ENCODE measurements at regions not wholly inside any gene's neighbourhood (a gene's known extent, or its start where the extent isn't known, plus 50 kb on each side); places are given as distances from the start of the nearest gene placed in this dataset.

- Histone ChIP-seq H3K9ac (ENCODE audit: low read depth, low read length) (no peak overlapping the region), H3K27me3 (ENCODE audit: insufficient read depth, low read length) (no peaks in the 10 kb centered on the region), H3K4me3 (ENCODE audit: low read length) (no peak overlapping the region), H3K4me1 (ENCODE audit: insufficient read depth, low read length) (no peaks in the 10 kb centered on the region), H3K9me3 (ENCODE audit: insufficient read depth, low read depth, low read length) (no peaks in the 10 kb centered on the region; the same call in 1 of the 2 replicates), H3K36me3 (ENCODE audit: insufficient read depth, low read depth, low read length) (no peaks in the 10 kb centered on the region), H3K27ac (ENCODE audit: low read length) (no peak overlapping the region)
These were observed 617.9 kb upstream of the PHF14 start for GRCh38 chr7:10355816-10356215.

- no peak overlapping the region for H3K27ac ChIP-seq (ENCODE audit: low read length)
- no peaks in the 10 kb centered on the region for H3K27me3 ChIP-seq (ENCODE audit: insufficient read depth, low read length)
- no peak overlapping the region for H3K9ac ChIP-seq (ENCODE audit: low read depth, low read length)
- no peaks in the 10 kb centered on the region for H3K36me3 ChIP-seq (ENCODE audit: insufficient read depth, low read depth, low read length)
- no peaks in the 10 kb centered on the region; the same call in 1 of the 2 replicates for H3K9me3 ChIP-seq (ENCODE audit: insufficient read depth, low read depth, low read length)
- H3K4me1 ChIP-seq (ENCODE audit: insufficient read depth, low read length) = no peaks in the 10 kb centered on the region
- H3K4me3 ChIP-seq (ENCODE audit: low read length) = no peak overlapping the region
These were observed 613.6 kb upstream of the PHF14 start for GRCh38 chr7:10360050-10360449.

GRCh38 chr7:10401793-10402192 lies 571.9 kb upstream of the PHF14 start:
- H3K9me3 ChIP-seq (ENCODE audit: insufficient read depth, low read depth, low read length) = peaks cover 28% of the 10 kb centered on the region
- no peak overlapping the region for H3K9ac ChIP-seq (ENCODE audit: low read depth, low read length)
- no peaks in the 10 kb centered on the region for H3K36me3 ChIP-seq (ENCODE audit: insufficient read depth, low read depth, low read length)
- H3K4me1 ChIP-seq (ENCODE audit: insufficient read depth, low read length) = no peaks in the 10 kb centered on the region
- no peaks in the 10 kb centered on the region for H3K27me3 ChIP-seq (ENCODE audit: insufficient read depth, low read length)
- H3K4me3 ChIP-seq (ENCODE audit: low read length) = no peak overlapping the region
- no peak overlapping the region for H3K27ac ChIP-seq (ENCODE audit: low read length)

GRCh38 chr7:10412422-10413019 lies 561.2 kb upstream of the PHF14 start:
- Histone ChIP-seq H3K4me1 (ENCODE audit: insufficient read depth, low read length) (peaks cover under 1% of the 10 kb centered on the region; the same call in 1 of the 2 replicates), H3K9me3 (ENCODE audit: insufficient read depth, low read depth, low read length) (no peaks in the 10 kb centered on the region), H3K27ac (ENCODE audit: low read length) (no peak overlapping the region), H3K27me3 (ENCODE audit: insufficient read depth, low read length) (no peaks in the 10 kb centered on the region), H3K4me3 (ENCODE audit: low read length) (no peak overlapping the region), H3K9ac (ENCODE audit: low read depth, low read length) (no peak overlapping the region), H3K36me3 (ENCODE audit: insufficient read depth, low read depth, low read length) (no peaks in the 10 kb centered on the region)

- no peaks in the 10 kb centered on the region for H3K27me3 ChIP-seq (ENCODE audit: insufficient read depth, low read length)
- no peak overlapping the region for H3K4me3 ChIP-seq (ENCODE audit: low read length)
- no peaks in the 10 kb centered on the region for H3K9me3 ChIP-seq (ENCODE audit: insufficient read depth, low read depth, low read length)
- H3K36me3 ChIP-seq (ENCODE audit: insufficient read depth, low read depth, low read length) = no peaks in the 10 kb centered on the region
- H3K9ac ChIP-seq (ENCODE audit: low read depth, low read length) = no peak overlapping the region
- H3K27ac ChIP-seq (ENCODE audit: low read length) = no peak overlapping the region
- peaks cover 2% of the 10 kb centered on the region; the same call in 1 of the 2 replicates for H3K4me1 ChIP-seq (ENCODE audit: insufficient read depth, low read length)
These were observed 554.7 kb upstream of the PHF14 start for GRCh38 chr7:10418985-10419384.

GRCh38 chr7:10429031-10429430 lies 544.6 kb upstream of the PHF14 start:
- Histone ChIP-seq H3K4me3 (ENCODE audit: low read length) (no peak overlapping the region), H3K9me3 (ENCODE audit: insufficient read depth, low read depth, low read length) (no peaks in the 10 kb centered on the region), H3K27me3 (ENCODE audit: insufficient read depth, low read length) (no peaks in the 10 kb centered on the region), H3K9ac (ENCODE audit: low read depth, low read length) (no peak overlapping the region), H3K27ac (ENCODE audit: low read length) (no peak overlapping the region), H3K4me1 (ENCODE audit: insufficient read depth, low read length) (no peaks in the 10 kb centered on the region), H3K36me3 (ENCODE audit: insufficient read depth, low read depth, low read length) (no peaks in the 10 kb centered on the region)

GRCh38 chr7:10429511-10429910 lies 544.2 kb upstream of the PHF14 start:
- H3K9me3 ChIP-seq (ENCODE audit: insufficient read depth, low read depth, low read length) = no peaks in the 10 kb centered on the region
- H3K27me3 ChIP-seq (ENCODE audit: insufficient read depth, low read length) = no peaks in the 10 kb centered on the region
- H3K4me3 ChIP-seq (ENCODE audit: low read length) = no peak overlapping the region
- no peaks in the 10 kb centered on the region for H3K36me3 ChIP-seq (ENCODE audit: insufficient read depth, low read depth, low read length)
- H3K9ac ChIP-seq (ENCODE audit: low read depth, low read length) = 0 out of 2 replicates have a peak overlapping the region, but pooled peaks have one; percentile 8
- no peaks in the 10 kb centered on the region for H3K4me1 ChIP-seq (ENCODE audit: insufficient read depth, low read length)
- H3K27ac ChIP-seq (ENCODE audit: low read length) = no peak overlapping the region

- Histone ChIP-seq H3K4me1 (ENCODE audit: insufficient read depth, low read length) (no peaks in the 10 kb centered on the region), H3K4me3 (ENCODE audit: low read length) (no peak overlapping the region), H3K9ac (ENCODE audit: low read depth, low read length) (no peak overlapping the region), H3K27ac (ENCODE audit: low read length) (no peak overlapping the region), H3K27me3 (ENCODE audit: insufficient read depth, low read length) (no peaks in the 10 kb centered on the region), H3K36me3 (ENCODE audit: insufficient read depth, low read depth, low read length) (no peaks in the 10 kb centered on the region), H3K9me3 (ENCODE audit: insufficient read depth, low read depth, low read length) (no peaks in the 10 kb centered on the region)
These were observed 537.4 kb upstream of the PHF14 start for GRCh38 chr7:10436302-10436701.

- H3K27me3 ChIP-seq (ENCODE audit: insufficient read depth, low read length) = no peaks in the 10 kb centered on the region
- H3K4me3 ChIP-seq (ENCODE audit: low read length) = no peak overlapping the region
- H3K4me1 ChIP-seq (ENCODE audit: insufficient read depth, low read length) = no peaks in the 10 kb centered on the region
- no peak overlapping the region for H3K9ac ChIP-seq (ENCODE audit: low read depth, low read length)
- H3K9me3 ChIP-seq (ENCODE audit: insufficient read depth, low read depth, low read length) = no peaks in the 10 kb centered on the region
- no peak overlapping the region for H3K27ac ChIP-seq (ENCODE audit: low read length)
- H3K36me3 ChIP-seq (ENCODE audit: insufficient read depth, low read depth, low read length) = no peaks in the 10 kb centered on the region
These were observed 534.6 kb upstream of the PHF14 start for GRCh38 chr7:10439027-10439426.

- no peaks in the 10 kb centered on the region for H3K36me3 ChIP-seq (ENCODE audit: insufficient read depth, low read depth, low read length)
- no peak overlapping the region for H3K27ac ChIP-seq (ENCODE audit: low read length)
- no peaks in the 10 kb centered on the region for H3K4me1 ChIP-seq (ENCODE audit: insufficient read depth, low read length)
- no peaks in the 10 kb centered on the region for H3K27me3 ChIP-seq (ENCODE audit: insufficient read depth, low read length)
- H3K4me3 ChIP-seq (ENCODE audit: low read length) = no peak overlapping the region
- peaks cover 9% of the 10 kb centered on the region; the same call in 1 of the 2 replicates for H3K9me3 ChIP-seq (ENCODE audit: insufficient read depth, low read depth, low read length)
- no peak overlapping the region for H3K9ac ChIP-seq (ENCODE audit: low read depth, low read length)
These were observed 517.7 kb upstream of the PHF14 start for GRCh38 chr7:10455936-10456335.

GRCh38 chr7:10460474-10460873 lies 513.2 kb upstream of the PHF14 start:
- H3K36me3 ChIP-seq (ENCODE audit: insufficient read depth, low read depth, low read length) = no peaks in the 10 kb centered on the region
- no peak overlapping the region for H3K4me3 ChIP-seq (ENCODE audit: low read length)
- no peaks in the 10 kb centered on the region for H3K4me1 ChIP-seq (ENCODE audit: insufficient read depth, low read length)
- no peak overlapping the region for H3K27ac ChIP-seq (ENCODE audit: low read length)
- H3K9me3 ChIP-seq (ENCODE audit: insufficient read depth, low read depth, low read length) = peaks cover 9% of the 10 kb centered on the region; the same call in 1 of the 2 replicates
- H3K9ac ChIP-seq (ENCODE audit: low read depth, low read length) = no peak overlapping the region
- no peaks in the 10 kb centered on the region for H3K27me3 ChIP-seq (ENCODE audit: insufficient read depth, low read length)

GRCh38 chr7:10463701-10464100 lies 510.0 kb upstream of the PHF14 start:
- Histone ChIP-seq H3K9me3 (ENCODE audit: insufficient read depth, low read depth, low read length) (no peaks in the 10 kb centered on the region), H3K36me3 (ENCODE audit: insufficient read depth, low read depth, low read length) (no peaks in the 10 kb centered on the region), H3K9ac (ENCODE audit: low read depth, low read length) (no peak overlapping the region), H3K4me1 (ENCODE audit: insufficient read depth, low read length) (no peaks in the 10 kb centered on the region), H3K27me3 (ENCODE audit: insufficient read depth, low read length) (no peaks in the 10 kb centered on the region), H3K4me3 (ENCODE audit: low read length) (no peak overlapping the region), H3K27ac (ENCODE audit: low read length) (no peak overlapping the region)

Data from iPS-20b (cell line).